IPS-NIHi7 (cell line): ENCODE measurements at regions not wholly inside any gene's neighbourhood (a gene's known extent, or its start where the extent isn't known, plus 50 kb on each side); places are given as distances from the start of the nearest gene placed in this dataset.

Experiments used
- DNase-seq: peaks from one replicate; pipeline ENCODE4 v3.0.0; 2012; ENCODE audit warnings: mixed read lengths; ENCODE audit errors: extremely low spot score

DNA sequence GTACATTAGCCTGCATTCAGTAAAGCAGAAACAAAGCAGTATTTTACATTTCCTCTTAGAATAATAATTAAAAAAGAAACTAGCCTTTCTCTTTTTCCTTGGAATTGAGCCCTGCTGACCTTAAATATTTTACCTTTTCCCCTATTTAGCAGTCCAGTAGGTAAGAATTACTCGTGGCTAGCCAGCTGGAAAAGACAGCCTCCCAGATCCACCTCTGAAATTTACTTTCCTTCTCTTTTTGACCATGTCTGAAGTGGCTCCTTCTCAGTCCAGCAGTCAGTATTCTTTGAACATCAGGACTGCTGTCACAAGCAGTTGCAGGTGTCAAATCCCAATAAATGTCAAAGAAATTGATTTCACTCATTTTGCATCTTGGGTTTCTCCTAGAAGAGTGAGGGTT is 311.5 kb upstream of the DCBLD2 start:
- no peak for DNase-seq

DNA sequence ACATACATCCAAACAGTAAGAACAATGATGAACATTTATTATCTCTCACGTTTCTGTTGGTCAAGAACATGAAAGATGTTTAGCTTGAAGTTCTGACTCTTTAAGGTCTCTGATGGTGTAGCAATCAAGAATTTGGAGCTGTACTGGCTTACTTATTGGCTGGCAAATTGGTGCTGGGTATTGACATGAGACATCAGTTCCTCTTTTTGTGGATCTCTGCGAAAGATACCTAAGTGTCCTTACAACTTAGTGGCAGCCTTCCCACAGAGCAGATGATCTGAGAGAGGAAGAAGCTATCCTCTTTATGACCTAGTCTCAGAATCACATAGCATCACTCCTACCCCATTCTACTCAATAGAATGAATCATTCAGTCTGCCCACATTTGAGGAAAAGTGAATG is 309.8 kb upstream of the DCBLD2 start:
- no peak for DNase-seq

DNA sequence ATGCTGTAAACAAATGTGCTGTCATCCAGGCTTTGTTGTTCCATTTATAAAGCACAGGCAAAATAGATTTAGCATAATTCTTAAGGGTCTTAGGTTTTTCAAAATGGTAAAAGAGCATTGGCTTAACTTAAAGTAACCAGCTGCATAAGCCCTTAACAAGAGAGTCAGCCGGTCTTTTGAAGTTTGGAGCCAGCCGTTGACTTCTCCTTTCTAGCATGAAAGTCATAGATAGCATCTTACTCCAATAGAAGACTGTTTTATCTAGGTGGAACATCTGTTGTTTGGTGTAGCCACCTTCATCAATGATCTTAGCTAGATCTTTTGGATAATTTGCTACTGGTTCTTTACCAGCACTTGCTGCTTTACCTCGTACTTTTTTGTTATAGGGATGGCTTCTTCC is 297.5 kb upstream of the DCBLD2 start:
- no peak for DNase-seq

DNA sequence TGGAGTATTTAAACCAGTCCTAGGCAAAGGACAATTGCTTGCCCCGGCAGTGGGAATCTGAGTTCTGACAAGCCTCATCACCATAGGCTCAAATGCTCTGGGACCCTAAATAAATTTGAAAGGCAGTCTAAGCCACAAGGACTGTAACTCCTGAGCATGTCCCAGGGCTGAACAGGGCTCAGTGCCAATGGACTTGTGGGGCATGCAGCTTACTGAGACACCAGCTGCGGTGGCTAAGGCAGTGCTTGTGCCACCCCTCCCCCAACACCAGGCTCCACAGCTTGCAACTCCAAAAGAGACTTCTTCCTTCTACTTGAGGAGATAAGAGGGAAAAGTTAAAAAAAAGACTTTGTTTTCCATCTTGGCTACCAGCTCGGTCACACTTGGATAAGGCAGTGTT is 289.7 kb upstream of the DCBLD2 start:
- no peak for DNase-seq

DNA sequence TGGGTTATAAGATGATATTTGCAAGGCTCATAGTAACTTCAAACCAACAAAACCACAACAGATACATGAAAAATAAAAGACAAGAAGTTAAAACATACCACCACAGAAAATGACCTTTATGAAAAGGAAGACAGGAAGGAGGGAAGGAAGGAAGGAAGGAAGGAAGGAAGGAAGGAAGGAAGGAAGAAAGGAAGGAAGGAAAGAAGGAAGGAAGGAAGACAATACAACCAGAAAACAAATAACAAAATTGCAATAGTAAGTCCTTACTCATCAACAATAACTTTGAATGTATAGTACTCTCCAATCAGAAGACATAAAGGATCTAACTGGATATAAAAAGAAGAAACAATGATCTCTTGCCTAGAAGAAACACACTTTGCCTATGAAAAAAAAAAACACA is 287.4 kb upstream of the DCBLD2 start:
- no peak for DNase-seq

DNA sequence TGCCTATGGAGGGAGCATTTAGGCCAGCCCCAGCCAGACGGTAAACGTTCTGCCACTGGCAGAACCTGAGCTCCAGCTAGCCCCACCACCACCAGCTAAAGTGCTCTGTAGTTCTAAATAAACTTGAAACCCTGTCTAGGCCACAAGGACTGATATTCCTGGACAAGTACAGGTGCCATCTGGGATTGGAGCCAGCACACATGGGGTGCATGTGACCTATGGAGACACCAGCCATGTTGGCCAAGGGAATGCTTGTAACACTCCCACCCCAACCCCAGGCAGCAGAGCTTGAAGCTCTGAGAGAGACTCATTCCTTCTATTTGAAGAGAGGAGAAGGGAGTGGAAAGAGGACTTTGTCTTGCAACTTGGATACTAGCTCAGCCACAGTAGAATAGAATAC is 284.5 kb upstream of the DCBLD2 start:
- DNase-seq, result no peak

DNA sequence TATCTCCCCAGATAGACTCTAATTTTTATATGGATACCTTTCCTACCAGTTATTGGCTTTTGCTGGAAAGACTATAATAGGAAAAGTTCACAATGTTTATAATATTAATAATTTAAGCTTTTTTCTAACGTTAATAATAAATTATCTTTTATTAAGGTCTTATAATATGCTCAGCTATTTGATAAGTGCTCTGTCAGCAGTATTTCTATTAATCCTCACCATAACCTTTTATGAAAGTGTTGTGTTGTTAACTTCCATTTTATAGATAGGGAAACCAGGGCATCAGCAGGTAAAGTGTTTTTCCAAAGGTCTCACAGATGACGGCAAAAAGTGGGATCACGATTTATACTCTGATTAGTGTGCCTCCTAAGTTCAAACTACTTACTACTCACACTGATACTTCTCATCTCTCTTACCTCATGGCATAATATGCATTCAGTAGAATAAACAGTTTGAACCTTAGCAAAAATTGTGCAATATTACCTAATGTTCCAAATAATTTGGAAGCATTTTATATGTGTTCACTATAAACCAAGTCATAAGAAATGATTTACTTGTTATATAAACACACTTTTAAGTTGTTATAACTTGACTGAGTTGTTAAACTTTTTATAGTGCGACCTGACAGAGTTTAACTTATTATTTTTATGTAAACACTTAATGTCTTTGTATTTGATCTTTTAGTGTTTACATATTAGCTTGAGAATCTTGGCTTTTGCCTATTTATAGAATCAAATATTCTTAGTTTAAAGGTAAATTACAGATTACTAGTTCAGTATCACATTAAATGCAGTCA is 274.9 kb upstream of the DCBLD2 start:
- no peak for DNase-seq

DNA sequence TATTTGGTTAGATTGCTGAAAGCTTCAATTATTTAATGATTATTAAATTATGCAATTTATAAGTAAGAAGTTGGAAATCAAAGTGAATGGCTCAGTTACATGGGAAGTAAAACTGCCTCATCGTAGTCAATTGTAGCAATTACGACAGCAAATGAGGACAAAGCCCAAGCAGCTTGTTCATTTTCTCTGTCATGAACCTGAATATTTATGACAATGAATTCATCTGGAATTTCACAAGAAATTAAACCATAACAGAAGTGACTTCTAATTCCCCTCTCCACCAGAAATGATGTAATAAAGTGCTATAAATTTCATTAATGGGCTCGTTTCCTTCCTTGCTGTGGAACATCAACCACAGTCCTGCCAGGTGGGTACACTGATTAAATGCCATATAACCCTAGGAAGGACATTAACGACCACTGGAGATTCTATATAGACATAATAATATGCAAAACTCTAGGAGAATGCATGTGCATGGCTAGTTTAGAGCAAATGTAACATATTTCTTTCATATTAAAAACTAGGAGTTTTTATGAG is 273.8 kb upstream of the DCBLD2 start:
- no peak for DNase-seq

DNA sequence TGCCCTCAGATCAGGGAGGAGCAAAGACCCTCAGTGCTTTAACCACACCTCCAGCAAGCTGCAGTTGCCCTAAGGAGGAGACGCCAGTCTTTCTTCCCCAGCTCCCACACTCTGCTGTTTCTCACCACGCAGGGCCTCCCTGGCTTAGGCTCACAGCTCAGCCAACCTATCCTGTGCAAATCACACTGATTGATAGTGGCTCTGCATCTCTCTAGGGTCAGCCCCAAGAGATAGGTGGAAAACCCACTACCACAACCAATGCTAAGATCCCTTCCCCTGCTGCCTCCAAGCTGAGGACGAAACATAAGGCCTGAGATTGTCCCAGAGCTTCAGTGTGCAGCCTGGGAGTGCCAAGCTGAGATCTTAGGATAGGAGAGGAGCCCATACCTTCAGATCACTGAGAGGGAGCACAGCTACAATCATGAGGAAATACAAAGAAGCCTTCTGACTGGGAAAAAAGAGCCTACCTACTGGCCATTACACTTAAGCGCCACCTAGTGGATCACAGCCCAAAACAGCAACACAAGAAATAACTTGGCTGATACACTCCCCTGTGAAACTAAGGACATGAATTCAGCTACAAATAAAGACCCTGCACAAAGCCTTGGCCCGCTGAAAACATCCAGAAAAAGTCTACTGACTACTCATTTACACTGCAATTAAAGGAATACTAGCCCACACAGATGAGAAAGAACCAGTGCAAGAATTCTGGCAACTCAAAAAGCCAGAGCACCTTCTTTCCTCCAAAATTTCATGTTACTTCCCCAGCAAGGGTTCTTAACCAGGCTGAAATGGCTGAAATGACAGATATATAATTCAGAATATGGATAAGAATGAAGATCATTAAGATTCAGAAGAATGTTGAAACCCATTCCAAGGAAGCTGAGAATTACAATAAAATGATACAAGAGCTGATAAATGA is 271.5 kb upstream of the DCBLD2 start:
- DNase-seq, result peak; percentile 60

DNA sequence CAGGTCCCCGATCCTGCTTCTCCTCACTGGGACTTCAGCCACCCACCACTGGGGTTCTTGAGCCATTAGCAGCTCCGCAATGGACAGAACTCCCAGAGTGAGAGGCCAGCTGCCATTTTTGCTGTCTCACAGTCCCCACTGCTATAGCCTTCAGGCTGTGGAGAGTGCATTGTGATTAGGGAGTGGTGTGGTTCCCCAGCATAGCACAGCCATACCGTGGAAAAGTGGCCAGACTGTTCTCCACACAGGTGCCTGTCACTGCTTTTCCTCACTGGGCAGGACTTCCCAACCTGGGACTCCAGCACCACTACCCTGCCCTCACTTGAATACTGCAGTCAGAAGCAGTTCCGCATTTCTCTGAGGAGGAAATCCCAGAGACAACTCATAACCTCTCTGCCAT is 270.3 kb upstream of the DCBLD2 start:
- no peak for DNase-seq

DNA sequence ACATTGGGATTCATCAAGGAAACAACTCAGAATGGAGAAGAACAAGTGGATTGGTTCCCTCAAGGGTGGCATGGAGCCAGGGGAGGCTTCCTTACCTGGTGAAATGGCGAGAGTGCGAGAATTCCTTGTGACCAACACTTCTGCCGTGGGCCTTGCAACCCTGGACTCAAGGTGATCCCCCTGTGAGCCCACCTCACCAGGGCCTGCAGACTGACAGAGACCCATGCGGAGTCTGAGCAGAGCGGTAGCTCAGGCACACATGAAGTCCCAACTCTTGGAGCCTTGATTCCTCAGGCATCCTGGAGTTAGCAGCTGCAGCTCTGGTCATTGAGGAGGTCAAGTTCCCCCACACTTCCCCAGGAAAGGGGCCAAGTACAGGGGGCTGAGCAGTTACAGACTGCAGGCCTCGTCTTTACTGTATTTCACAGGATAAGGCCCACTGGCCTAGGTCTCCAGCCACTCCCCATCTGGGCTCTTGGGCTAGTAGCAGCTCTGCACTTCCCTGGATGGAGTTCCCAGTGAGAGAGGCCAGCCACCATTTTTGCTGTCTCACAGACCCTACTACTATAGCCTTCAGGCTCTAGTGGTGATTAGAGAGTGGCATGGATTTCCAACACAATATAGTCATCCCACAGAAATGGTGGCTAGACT is 269.5 kb upstream of the DCBLD2 start:
- DNase-seq, result no peak

DNA sequence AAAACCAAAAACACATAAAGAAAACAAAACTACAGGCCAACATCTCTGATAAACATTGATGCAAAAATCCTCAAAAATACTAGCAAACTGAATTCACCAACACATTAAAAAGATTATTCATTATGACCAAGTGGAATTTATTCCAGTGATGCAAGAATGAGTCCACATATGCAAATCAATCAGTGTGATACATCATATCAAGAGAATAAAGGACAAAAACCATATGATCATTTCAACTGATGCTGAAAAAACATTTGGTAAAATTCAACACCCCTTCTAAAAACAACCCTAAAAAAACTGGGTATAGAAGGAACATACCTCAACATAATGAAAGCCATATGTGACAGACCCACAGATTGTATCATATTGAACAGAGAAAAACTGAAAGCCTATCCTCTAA is 265.6 kb upstream of the DCBLD2 start:
- DNase-seq, result no peak

DNA sequence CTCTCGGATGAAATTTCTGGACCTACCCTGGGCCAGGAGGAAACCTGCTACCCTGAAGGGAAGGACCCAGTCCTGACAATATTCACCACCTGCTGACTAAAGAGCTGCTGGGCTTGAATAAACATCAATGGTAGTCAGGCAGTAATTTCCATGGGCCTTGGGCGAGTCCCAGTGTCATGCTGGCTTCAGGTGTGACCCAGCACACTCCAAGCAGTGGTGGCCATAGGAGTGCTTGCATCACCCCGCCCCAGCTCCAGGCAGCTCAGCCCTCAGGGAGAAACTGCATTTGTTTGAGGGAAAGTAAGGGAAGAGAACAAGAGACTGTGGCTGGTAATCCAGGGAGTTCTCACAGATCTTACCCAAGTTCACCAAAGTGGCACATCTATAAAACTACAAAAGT is 261.8 kb upstream of the DCBLD2 start:
- DNase-seq, result no peak

DNA sequence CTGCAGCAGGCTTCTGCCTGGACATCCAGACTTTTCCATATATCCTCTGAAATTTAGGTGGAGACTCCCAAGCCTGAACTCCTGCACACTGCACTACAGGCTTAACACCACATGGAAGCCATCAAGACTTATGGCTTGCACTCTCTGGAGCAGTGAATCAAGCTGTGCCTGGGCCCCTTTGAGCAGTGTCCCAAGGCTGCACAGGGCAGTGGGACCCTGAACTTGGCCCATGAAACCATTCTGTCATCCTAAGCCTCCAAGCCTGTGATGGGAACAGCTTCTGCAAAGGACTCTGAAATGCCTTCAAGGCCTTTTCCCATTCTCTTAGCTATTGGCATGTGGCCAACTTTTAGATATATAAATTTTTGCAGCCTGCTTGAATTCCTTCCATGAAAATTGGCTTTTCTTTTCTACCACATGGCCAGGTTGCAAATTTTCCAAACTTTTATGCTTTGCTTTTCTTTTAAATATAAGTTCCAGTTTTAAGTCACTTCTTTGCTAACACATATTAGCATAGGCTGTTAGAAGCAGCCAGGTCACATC is 257.8 kb upstream of the DCBLD2 start:
- DNase-seq, result no peak

DNA sequence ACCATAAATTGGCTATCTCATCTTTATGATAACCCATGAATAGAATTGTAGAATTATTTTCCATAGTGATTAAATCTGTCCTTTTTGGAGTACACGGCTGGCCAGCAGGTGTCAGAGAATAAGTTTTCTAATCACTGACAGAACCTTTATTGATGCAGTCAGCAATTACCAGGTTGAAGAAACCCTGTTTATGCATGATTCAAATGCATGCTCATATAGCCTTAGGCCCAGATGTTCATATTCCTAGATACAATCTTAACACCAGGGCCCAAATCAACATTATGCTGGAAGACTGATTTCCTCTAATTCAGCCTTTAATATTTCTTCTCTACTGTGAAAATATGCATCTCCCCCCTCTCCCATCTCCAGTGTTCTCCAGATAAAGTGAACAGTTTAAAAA is 243.5 kb upstream of the DCBLD2 start:
- DNase-seq, result no peak

DNA sequence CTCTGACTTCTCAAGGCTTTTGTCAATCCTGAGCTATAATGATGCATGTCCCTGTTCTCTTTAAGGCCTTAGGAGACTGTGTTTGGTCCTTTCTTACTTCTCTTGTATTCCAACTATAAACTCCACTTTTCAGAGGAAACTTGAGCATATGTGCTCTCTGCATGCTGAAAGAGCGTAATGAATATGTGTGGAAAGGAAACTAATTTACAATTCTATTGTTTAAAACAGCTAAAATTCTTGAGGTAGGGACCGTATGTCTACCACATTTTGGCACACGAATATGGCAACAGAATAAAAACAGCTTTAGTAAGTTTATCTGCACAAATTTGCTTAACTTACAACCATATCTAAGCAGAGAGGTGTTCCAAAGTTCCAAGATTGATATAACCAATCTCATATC is 242.0 kb upstream of the DCBLD2 start:
- DNase-seq, result no peak

DNA sequence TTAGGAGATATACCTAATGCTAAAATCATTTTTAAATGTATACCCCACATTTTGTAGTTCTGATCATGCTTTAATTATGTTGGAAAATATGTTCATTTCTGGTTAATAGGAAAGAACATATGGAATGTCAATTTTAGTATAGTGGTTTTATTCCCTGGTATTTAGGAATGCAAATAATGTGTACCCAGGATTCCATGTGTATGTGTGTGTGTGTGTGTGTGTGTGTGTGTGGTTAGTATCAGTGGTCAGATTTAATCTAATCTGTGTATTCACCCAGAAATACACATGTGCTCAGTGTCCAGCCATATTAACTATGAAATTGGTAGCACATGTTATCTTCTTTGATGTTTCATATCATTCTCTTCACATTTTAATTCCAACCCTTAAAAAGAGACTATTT is 233.5 kb upstream of the DCBLD2 start:
- DNase-seq, result no peak

DNA sequence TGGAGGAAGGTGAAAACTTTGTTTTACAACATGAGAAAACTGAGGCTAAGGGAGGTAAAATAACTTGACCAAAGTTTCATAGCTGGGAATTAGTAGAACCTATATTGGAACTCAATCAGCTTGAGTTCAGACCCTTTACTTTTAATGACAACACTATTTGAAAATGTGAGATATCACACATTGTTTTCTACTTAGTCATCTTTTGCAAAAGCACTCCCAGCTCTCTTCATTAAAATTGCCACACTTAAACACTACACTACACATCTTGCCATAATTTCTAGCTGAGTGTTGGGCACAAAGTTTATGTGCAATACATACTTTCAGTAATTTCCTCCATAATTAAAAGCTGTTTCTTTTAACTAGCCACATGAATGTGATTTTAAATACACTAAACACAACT is 230.4 kb upstream of the DCBLD2 start:
- no peak for DNase-seq

DNA sequence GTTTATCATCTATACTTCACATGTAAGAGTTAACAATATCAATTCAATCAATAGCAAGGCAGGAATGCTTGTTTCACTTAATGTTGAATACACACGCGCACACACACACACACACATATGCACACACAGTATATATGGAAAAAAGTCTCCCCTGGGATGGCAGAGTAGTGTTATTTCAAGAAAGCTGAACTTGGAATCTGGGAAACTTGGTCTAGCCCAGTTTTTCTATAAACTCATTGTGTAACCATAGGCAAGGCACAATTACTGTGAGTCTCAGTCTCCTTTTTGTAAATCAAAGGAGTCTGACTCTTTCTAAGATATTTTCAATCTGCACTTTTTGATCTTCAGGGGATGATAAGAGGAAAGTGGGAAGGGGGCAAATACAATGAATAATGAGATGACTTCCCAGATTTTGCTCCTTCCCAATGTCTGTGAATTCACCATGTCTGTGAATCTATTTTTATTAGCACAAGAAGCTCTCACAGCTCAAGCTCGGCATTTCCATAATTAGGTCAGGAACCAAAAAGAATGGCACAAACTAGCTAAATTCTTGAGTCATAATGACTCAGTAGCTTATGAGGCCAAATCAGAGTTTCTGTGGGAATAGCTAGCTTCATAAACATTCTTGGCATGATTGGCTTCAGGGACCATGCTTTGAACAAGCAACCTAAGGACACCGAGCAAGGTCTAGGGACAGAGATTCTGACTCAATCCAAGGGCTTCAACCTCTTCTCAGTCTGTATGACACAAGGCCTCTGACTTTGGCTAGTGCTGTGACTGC is 227.4 kb upstream of the DCBLD2 start:
- DNase-seq, result no peak

DNA sequence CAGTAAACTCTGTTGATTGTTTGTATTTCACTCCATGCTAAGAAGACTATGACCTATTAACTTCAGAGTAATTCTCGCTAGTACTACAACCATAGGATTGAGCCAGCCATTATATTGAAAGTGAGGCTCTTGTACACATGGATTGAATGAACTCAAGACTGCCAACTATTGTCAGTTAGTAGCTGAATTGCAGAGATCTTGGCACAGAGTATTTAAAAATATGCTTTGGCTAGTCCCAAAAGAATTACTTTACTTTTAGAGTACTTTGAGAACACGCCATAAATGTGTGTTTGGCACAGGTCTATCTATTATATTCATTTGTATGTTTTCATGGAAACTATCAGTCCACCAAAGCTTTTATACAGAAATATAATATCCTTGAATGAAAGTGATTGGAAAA is 226.7 kb upstream of the DCBLD2 start:
- DNase-seq, result no peak

DNA sequence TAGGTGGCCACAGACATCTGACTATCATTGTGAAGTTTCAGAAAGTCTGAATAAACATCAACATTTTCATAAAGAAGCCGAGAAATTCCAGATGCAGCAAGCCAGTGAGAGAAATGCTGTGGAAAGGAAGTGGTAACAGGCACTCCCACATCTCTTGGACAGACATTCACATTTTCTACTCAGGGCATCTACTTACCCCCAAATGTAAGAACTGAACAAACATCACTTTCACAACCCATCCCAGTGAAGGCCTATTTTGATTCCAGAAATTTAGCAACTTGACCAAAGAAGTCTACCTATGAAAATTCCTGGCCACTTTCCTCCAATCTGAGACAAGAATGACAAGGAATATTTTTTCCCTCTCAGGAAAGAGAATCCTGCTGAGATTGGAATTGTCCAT is 224.8 kb upstream of the DCBLD2 start:
- DNase-seq, result no peak
